ENCODE measurements at regions not wholly inside any gene's neighbourhood (a gene's known extent, or its start where the extent isn't known, plus 50 kb on each side); places are given as distances from the start of the nearest gene placed in this dataset. TPM values are rescaled to one million over a fixed set of nuclear protein-coding genes. Genes with fewer than 3 reads are reported as not detected.
A peak's percentile ranks its signal among the peaks of the same experiment; 100 is the strongest.

GRCh38 chr6:1551249-1551648, 58.5 kb upstream of the FOXC1 start:
- H3K4me3 ChIP-seq (ENCODE audit: low read depth, low read length) = no peak overlapping the region
- no peak for TF ChIP-seq CTCF (IDR thresholded peaks at IDR 0.05; ENCODE audit: insufficient read depth, low read length)
- no peak for DNase-seq (ENCODE audit: low read depth)

- TF ChIP-seq CTCF (IDR thresholded peaks at IDR 0.05; ENCODE audit: insufficient read depth, low read length) = peak; percentile 47
- DNase-seq (ENCODE audit: low read depth) = peak; percentile 47
- no peak overlapping the region for H3K4me3 ChIP-seq (ENCODE audit: low read depth, low read length)
Observed at GRCh38 chr6:1552296-1552761, 57.4 kb upstream of the FOXC1 start.

GRCh38 chr6:1553562-1554083, 56.1 kb upstream of the FOXC1 start:
- peak overlapping the region; percentile 76 for H3K4me3 ChIP-seq (ENCODE audit: low read depth, low read length)
- no peak for DNase-seq (ENCODE audit: low read depth)

GRCh38 chr6:1554141-1554475, 55.6 kb upstream of the FOXC1 start:
- peak overlapping the region; percentile 76 for H3K4me3 ChIP-seq (ENCODE audit: low read depth, low read length)
- no peak for DNase-seq (ENCODE audit: low read depth)
- TF ChIP-seq CTCF (IDR thresholded peaks at IDR 0.05; ENCODE audit: insufficient read depth, low read length) = no peak

More at GRCh38 chr6:1553562-1554083, 56.1 kb upstream of the FOXC1 start:
- no peak for TF ChIP-seq CTCF (IDR thresholded peaks at IDR 0.05; ENCODE audit: insufficient read depth, low read length)

- peak; percentile 68 for DNase-seq (ENCODE audit: low read depth)
- peak overlapping the region; percentile 76 for H3K4me3 ChIP-seq (ENCODE audit: low read depth, low read length)
Observed at GRCh38 chr6:1554476-1555310, 55.0 kb upstream of the FOXC1 start.

GRCh38 chr6:1558388-1558787, 51.3 kb upstream of the FOXC1 start:
- no peak for DNase-seq (ENCODE audit: low read depth)
- no peak for TF ChIP-seq CTCF (IDR thresholded peaks at IDR 0.05; ENCODE audit: insufficient read depth, low read length)
- H3K4me3 ChIP-seq (ENCODE audit: low read depth, low read length) = no peak overlapping the region

More at GRCh38 chr6:1554476-1555310, 55.0 kb upstream of the FOXC1 start:
- peak; percentile 55 for TF ChIP-seq CTCF (IDR thresholded peaks at IDR 0.05; ENCODE audit: insufficient read depth, low read length)

Small RNA genes in the stretch of these regions (small RNA-seq; reads per million reads assigned to genes)
- gene RN7SL352P = not detected
